Esophagus (tissue), 2 donors: ENCODE measurements at regions not wholly inside any gene's neighbourhood (a gene's known extent, or its start where the extent isn't known, plus 50 kb on each side); places are given as distances from the start of the nearest gene placed in this dataset.

ENCODE experiments used
- H3K27ac ChIP-seq, 2 donors: one replicate each; pipeline ENCODE4 v1.5.1; 2013; ENCODE audit warnings: low read depth in 2 of 2, mild to moderate bottlenecking in 2 of 2, inconsistent platforms in 1 of 2, low read length in 1 of 2, moderate library complexity in 1 of 2
- H3K27me3 ChIP-seq, 2 donors: one replicate each; pipeline ENCODE4 v1.6.1; 2013; ENCODE audit warnings: low read length in 2 of 2, control low read depth in 1 of 2, mild to moderate bottlenecking in 1 of 2; ENCODE audit not compliant: insufficient read depth in 2 of 2, control insufficient read depth in 1 of 2
- H3K36me3 ChIP-seq, 2 donors: one replicate each; pipeline ENCODE4 v1.6.1; 2013; ENCODE audit warnings: low read length in 1 of 2; ENCODE audit not compliant: control insufficient read depth in 2 of 2, insufficient read depth in 2 of 2
- H3K4me1 ChIP-seq, 2 donors: one replicate each; pipeline ENCODE4 v1.6.1; 2013; ENCODE audit warnings: low read length in 1 of 2; ENCODE audit not compliant: control insufficient read depth in 2 of 2, insufficient read depth in 2 of 2
- H3K4me3 ChIP-seq, 2 donors: one replicate each; pipeline ENCODE4 v1.5.1; 2013; ENCODE audit warnings: low read length in 2 of 2, mild to moderate bottlenecking in 2 of 2, low read depth in 1 of 2, moderate library complexity in 1 of 2
- H3K9me3 ChIP-seq, 2 donors: one replicate each; pipeline ENCODE4 v1.6.1; 2013; ENCODE audit warnings: mild to moderate bottlenecking in 2 of 2, low read depth in 1 of 2, low read length in 1 of 2, moderate library complexity in 1 of 2; ENCODE audit not compliant: control insufficient read depth in 2 of 2, insufficient read depth in 1 of 2
- WGBS, 2 donors: extraction: QIAGEN DNeasy Blood & Tissue Kit; methylation state at CpG; one replicate each; pipeline ENCODE4 v1.1.7; 2013; 5-methylcytosine and 5-hydroxymethylcytosine counted together
- donor health status: healthy with polysubstance abuse.
- donor health status: Bipolar disorder and iron deficiency.

DNA sequence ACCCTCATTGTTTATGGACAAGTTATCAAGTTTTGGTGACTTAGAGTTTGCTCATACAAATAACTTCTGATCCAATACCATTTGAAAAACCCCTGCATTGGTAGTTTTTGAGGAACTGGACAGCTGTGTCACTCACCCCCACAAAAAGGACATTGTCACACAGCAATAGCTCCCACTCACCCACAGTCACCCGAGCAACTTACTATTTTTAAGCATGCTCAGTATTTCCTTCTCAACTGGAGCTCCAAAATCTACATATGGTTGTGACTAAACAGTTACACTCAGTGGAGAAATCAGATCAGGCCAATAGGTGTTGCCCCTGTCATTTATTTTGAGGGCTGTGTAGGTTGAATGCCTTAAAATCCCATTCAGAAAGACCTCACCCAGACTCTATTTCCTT lies 165.2 kb upstream of the AUTS2 start:
- Histone ChIP-seq H3K9me3 (no peaks in the 10 kb centered on the region), H3K4me1 (peaks cover 0 to 2% of the 10 kb centered on the region in 2 donors), H3K4me3 (no peak overlapping the region), H3K27ac (no peak overlapping the region), H3K27me3 (no peaks in the 10 kb centered on the region), H3K36me3 (no peaks in the 10 kb centered on the region)
- WGBS, 2 donors: 77 to 91% methylated on average over 1 of the region's 1 CpG

DNA sequence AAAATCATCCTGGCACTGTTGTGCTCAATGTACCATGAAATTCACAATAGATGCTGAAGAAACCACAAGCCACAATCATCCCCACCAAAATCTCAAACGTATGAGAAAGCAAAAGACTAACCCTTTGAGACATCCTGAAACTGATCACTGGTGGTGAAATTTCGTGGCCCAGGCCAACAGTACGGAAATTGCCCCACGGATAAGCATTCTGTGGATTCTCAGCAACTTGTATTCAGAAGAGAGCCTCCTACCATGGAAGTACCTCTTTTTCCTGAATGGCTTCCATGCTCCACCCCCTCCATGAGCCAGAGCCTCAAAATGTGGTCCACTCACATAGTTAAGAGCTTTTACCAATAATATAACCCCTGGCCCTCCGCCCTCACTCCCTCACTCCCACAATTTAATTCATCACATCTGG lies 163.9 kb upstream of the AUTS2 start:
- 63 to 69% methylated on average over 5 of the region's 5 CpGs for WGBS, 2 donors
- peaks cover 0 to 8% of the 10 kb centered on the region in 2 donors for H3K4me1 ChIP-seq

DNA sequence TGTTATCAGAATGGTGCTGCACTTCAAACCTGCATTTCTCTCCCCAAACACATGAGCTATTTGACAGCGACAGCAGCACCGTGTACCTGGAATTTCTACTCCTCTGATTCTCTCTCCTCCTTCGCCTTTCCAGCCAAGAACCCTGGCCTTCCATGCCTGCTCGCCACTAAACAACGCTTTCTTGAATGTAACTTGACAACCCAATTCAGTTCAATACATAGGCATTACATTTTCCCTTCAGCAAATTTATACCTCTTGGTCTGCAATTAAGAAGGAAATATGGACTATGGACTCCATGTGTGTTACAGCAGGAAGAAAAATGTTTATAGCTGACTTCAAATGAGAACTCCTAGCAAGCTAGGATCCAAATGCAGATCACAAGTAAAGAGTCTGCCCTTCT lies 162.6 kb upstream of the AUTS2 start:
- H3K36me3 ChIP-seq: no peaks in the 10 kb centered on the region
- H3K4me3 ChIP-seq: no peak overlapping the region
- 83 to 96% methylated on average over 5 of the region's 5 CpGs for WGBS, 2 donors
- H3K9me3 ChIP-seq: no peaks in the 10 kb centered on the region
- H3K27ac ChIP-seq: no peak overlapping the region
- H3K27me3 ChIP-seq: no peaks in the 10 kb centered on the region
- peaks cover 0 to 6% of the 10 kb centered on the region in 2 donors for H3K4me1 ChIP-seq

More for the DNA sequence above, 163.9 kb upstream of the AUTS2 start:
- Histone ChIP-seq H3K9me3 (no peaks in the 10 kb centered on the region), H3K36me3 (no peaks in the 10 kb centered on the region), H3K27ac (no peak overlapping the region), H3K4me3 (no peak overlapping the region), H3K27me3 (no peaks in the 10 kb centered on the region)

DNA sequence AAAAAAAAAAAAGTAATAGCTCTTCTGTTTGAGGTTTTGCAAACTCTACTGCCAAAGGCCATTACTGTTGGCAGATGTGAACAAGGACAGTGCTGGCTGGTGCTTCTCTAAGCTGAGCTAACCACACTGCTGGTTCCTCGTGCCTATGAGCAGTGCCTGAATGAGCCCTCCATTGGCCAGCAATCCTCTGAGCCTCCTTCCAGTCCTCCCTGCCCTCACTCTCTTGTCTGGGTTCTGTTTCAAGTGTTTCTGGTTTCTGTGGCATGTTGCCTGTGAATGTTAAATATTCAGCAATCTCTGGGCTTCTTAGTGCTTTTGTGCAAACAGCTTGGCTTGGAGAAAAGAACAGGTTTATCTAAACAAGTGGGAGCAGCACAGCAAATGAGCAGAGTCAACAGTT lies 161.3 kb upstream of the AUTS2 start:
- WGBS, 2 donors: 32 to 38% methylated on average over 1 of the region's 1 CpG
- Histone ChIP-seq H3K9me3 (no peaks in the 10 kb centered on the region), H3K27me3 (no peaks in the 10 kb centered on the region), H3K27ac (no peak overlapping the region), H3K4me3 (no peak overlapping the region), H3K36me3 (no peaks in the 10 kb centered on the region), H3K4me1 (peaks cover 0 to 6% of the 10 kb centered on the region in 2 donors)

DNA sequence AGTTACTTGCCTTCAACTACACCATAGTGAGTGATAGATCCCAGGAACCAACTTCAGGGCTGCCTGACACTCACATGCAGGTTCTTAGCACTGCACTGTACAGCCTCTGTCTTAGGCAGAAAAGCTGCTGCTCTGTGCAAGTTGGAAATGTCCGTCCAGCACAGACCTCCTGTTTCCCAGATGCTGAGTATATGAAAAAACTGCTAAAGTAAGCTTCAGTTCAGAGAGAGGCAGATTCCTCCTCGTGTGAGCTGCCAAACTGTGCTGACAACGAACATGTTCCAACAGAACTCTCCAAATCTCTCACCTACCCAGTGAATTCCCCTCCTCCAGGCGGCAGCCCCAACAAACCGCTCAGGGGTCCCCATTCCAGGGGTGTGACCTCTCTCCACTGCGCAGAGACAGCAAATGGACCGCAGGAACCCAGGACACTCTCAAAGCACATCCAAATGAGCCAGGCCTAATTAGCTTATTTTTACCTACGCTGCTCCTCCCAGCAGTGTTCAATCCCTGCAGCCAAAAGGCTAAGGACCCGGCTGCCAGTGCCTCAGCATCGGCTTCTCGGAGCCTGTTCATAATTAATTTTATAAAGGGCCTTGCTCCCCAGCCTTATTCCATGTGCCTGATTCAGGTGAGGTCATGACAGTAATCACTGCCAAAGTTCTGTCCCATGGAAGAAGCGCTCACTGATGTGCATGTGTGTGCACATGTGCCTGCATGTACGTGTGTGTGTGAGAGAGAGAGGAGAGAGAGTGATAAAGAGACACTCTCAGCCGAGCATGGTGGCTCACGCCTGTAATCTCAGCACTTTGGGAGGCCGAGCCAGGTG lies 159.5 kb upstream of the AUTS2 start:
- Histone ChIP-seq H3K27me3 (no peaks in the 10 kb centered on the region), H3K4me3 (no peak overlapping the region), H3K27ac (peak overlapping the region in 1 of 2 donors; percentile 79), H3K4me1 (peaks cover 0 to 6% of the 10 kb centered on the region in 2 donors), H3K9me3 (no peaks in the 10 kb centered on the region), H3K36me3 (no peaks in the 10 kb centered on the region)
- 41 to 55% methylated on average over 16 of the region's 16 CpGs for WGBS, 2 donors

DNA sequence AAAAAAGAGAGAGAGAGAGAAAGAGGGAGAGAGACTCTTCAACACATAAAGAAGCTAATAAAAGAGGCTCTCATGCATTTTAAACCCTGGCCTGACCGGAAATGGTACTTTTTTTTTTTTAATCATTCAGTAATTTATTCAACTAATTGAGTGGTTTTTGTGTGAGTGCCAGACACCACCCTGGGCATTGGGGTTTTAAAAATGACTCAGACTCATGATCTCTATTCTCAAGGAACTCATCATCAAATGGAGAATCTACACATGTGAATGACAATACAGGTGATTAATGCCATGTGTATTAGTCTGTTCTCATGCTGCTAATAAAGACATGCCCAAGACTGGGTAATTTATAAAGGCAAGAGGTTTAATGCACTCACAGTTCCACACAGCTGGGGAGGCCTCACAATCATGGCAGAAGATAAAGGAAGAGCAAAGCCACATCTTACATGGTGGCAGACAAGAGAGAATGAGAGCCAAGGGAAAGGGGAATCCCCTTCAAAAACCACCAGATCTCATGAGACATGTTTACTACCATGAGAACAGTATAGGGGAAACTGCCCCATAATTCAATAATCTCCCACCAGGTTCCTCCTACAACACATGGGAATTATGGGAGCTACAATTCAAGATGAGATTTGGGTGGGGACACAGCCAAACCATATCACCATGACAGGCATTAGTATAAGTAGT lies 158.5 kb upstream of the AUTS2 start:
- H3K9me3 ChIP-seq: no peaks in the 10 kb centered on the region
- H3K4me1 ChIP-seq: peaks cover 0 to 6% of the 10 kb centered on the region in 2 donors
- H3K36me3 ChIP-seq: no peaks in the 10 kb centered on the region
- H3K27ac ChIP-seq: no peak overlapping the region
- whole genome bisulfite sequencing, 2 donors: 51 to 54% methylated on average over 1 of the region's 1 CpG
- no peaks in the 10 kb centered on the region for H3K27me3 ChIP-seq
- no peak overlapping the region for H3K4me3 ChIP-seq

DNA sequence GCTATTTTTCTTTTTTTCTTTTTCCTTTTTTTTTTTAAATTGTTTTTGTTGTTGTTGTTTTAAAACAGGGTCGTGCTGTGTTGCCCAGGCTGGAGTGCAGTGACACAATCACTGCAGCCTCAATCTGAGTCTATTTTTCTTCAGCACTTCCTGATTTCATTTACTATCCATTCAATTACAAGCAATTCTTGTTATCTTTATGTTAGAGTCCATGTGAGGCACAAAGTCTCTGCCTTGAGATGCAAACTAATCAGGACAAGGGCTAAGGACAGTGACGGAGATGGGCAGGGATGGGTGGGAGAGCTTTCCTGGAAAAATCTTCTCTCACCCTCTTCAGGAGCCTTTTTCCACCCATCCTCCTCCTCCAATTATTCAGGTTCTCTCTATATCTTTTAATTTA lies 157.3 kb upstream of the AUTS2 start:
- H3K36me3 ChIP-seq: no peaks in the 10 kb centered on the region
- H3K27ac ChIP-seq: no peak overlapping the region
- H3K4me3 ChIP-seq: no peak overlapping the region
- H3K4me1 ChIP-seq: peaks cover 0 to 6% of the 10 kb centered on the region in 2 donors
- 68 to 92% methylated on average over 2 of the region's 2 CpGs for WGBS, 2 donors
- H3K27me3 ChIP-seq: no peaks in the 10 kb centered on the region
- H3K9me3 ChIP-seq: no peaks in the 10 kb centered on the region

DNA sequence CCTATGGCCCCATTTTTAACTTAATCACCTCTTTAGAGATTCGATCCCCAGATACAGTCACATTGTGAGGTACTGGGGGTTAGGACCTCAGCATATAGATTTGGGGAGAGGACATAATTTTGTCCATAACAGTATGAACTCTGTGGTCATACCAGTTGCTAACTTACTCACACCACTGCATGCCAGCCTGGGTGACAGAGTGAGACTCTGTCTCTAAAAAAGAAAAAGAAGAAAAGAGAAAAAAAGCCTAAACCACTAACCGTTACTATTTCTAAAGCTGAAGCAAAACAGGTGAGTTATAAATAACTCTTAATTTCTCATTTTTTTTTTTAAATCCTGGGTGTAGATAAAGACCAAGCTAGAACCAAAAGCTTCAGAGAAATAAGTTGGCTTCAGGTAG lies 155.1 kb upstream of the AUTS2 start:
- Histone ChIP-seq H3K27me3 (no peaks in the 10 kb centered on the region), H3K4me3 (no peak overlapping the region)
- 79 to 85% methylated on average over 2 of the region's 2 CpGs for WGBS, 2 donors

DNA sequence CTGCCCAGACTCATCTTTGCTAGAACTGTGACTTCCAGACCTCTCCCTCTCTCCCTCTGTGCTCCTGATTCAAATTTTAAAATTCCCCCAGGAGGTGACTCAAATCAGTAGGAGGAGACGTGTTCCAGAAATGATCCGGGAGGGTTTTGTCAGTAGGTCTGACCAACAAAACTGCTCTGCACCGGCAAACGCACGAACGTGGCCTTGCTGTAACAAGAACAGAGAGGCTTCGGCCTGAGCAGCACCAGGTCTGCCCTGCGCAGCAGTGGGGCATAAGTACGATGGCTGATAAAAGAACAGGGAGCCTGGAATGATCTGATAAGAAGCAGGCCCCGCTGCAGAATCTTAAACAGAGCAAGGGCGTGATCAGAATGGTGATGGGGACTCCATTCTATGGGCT lies 152.7 kb upstream of the AUTS2 start:
- H3K36me3 ChIP-seq: no peaks in the 10 kb centered on the region
- no peaks in the 10 kb centered on the region for H3K9me3 ChIP-seq
- H3K27ac ChIP-seq: no peak overlapping the region
- H3K4me3 ChIP-seq: no peak overlapping the region
- peaks cover 3% of the 10 kb centered on the region in 2 donors for H3K4me1 ChIP-seq
- WGBS, 2 donors: 83 to 91% methylated on average over 11 of the region's 11 CpGs
- no peaks in the 10 kb centered on the region for H3K27me3 ChIP-seq

More for the DNA sequence above, 155.1 kb upstream of the AUTS2 start:
- H3K9me3 ChIP-seq: no peaks in the 10 kb centered on the region
- H3K27ac ChIP-seq: no peak overlapping the region
- peaks cover 3 to 9% of the 10 kb centered on the region in 2 donors for H3K4me1 ChIP-seq
- H3K36me3 ChIP-seq: no peaks in the 10 kb centered on the region
